H1 (cell line): ENCODE measurements at regions not wholly inside any gene's neighbourhood (a gene's known extent, or its start where the extent isn't known, plus 50 kb on each side); places are given as distances from the start of the nearest gene placed in this dataset.

ENCODE experiments used
- BCL11A ChIP-seq, 2 experiments: IDR thresholded peaks; one replicate each; pipeline ENCODE4 v1.6.1; 2011; ENCODE audit warnings: low read depth in 2 of 2, low read length in 2 of 2, mild to moderate bottlenecking in 2 of 2
- CTCF ChIP-seq, 3 experiments: IDR thresholded peaks; 1 replicate in 2 of 3; 2 replicates in 1 of 3; pipeline versions ENCODE4 v1.5.1 to v1.6.1; 2011; ENCODE audit warnings: low read length in 3 of 3, mild to moderate bottlenecking in 3 of 3, inconsistent platforms in 2 of 3, low read depth in 1 of 3, moderate library complexity in 1 of 3; ENCODE audit not compliant: insufficient read depth in 1 of 3; ENCODE audit errors: control extremely low read depth in 1 of 3
- HDAC2 ChIP-seq, 2 experiments: fragments of 300-600 bp in 1 of 2; sonication (generic) in 1 of 2; IDR thresholded peaks; 2 replicates each; pipeline ENCODE4 v1.6.1; 2011 to 2012; ENCODE audit warnings: low read depth in 2 of 2, low read length in 2 of 2, mild to moderate bottlenecking in 2 of 2, moderate library complexity in 2 of 2, borderline replicate concordance in 1 of 2, inconsistent platforms in 1 of 2
- POLR2A ChIP-seq, 2 experiments: IDR thresholded peaks; 1 replicate in 1 of 2; 2 replicates in 1 of 2; pipeline ENCODE4 v1.6.1; 2011; ENCODE audit warnings: low read depth in 2 of 2, low read length in 2 of 2, mild to moderate bottlenecking in 2 of 2; ENCODE audit errors: control extremely low read depth in 1 of 2
- POLR2AphosphoS5 ChIP-seq: IDR thresholded peaks from 2 replicates; pipeline ENCODE4 v1.6.1; 2011; ENCODE audit warnings: low read depth, low read length
- TF ChIP-seq, protein P1 (sequence below): IDR thresholded peaks from 2 replicates; pipeline ENCODE4 v1.6.1; 2012; ENCODE audit warnings: inconsistent platforms

- TF ChIP-seq HDAC2 (IDR thresholded peaks at IDR 0.05; ENCODE audit: borderline replicate concordance in 1 of 2, low read depth in 2 of 2, low read length in 2 of 2) (no peak), CTCF (IDR thresholded peaks at IDR 0.05; ENCODE audit: control extremely low read depth in 1 of 3, insufficient read depth in 1 of 3, low read depth in 1 of 3, low read length in 3 of 3) (no peak), POLR2A (IDR thresholded peaks at IDR 0.05; ENCODE audit: control extremely low read depth in 1 of 2, low read depth in 2 of 2, low read length in 2 of 2) (no peak), POLR2AphosphoS5 (no peak), BCL11A (IDR thresholded peaks at IDR 0.05; ENCODE audit: low read depth in 2 of 2, low read length in 2 of 2) (no peak)
- TF ChIP-seq, protein P1, sequence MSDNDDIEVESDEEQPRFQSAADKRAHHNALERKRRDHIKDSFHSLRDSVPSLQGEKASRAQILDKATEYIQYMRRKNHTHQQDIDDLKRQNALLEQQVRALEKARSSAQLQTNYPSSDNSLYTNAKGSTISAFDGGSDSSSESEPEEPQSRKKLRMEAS, result no peak
Measured at GRCh38 chr16:85333337-85333736, 221.1 kb upstream of the CIBAR2 start.
